BE2C (cell line): ENCODE measurements at regions not wholly inside any gene's neighbourhood (a gene's known extent, or its start where the extent isn't known, plus 50 kb on each side); places are given as distances from the start of the nearest gene placed in this dataset.

ENCODE experiments used
- DNase-seq: peaks from one replicate; pipeline ENCODE4 v3.0.0-alpha.2; 2020
- H3K27me3 ChIP-seq: fragments of 250-450 bp; sonication (Bioruptor Pico); 2 replicates; pipeline ENCODE4 v1.5.1; 2020; ENCODE audit warnings: mild to moderate bottlenecking
- H3K36me3 ChIP-seq: fragments of 250-450 bp; sonication (Bioruptor Pico); 2 replicates; pipeline ENCODE4 v1.5.1; 2020; ENCODE audit warnings: mild to moderate bottlenecking
- H3K4me1 ChIP-seq: fragments of 250-450 bp; sonication (Bioruptor Pico); 2 replicates; pipeline ENCODE4 v1.5.1; 2020
- H3K4me3 ChIP-seq: 2 replicates; pipeline ENCODE4 v1.5.1; 2011; ENCODE audit warnings: low read depth, low read length
- H3K9me3 ChIP-seq: fragments of 250-450 bp; sonication (Bioruptor Pico); 2 replicates; pipeline ENCODE4 v1.5.1; 2020
- TF ChIP-seq, protein P1 (sequence below): IDR thresholded peaks from 2 replicates; pipeline ENCODE4 v1.5.1; 2012; ENCODE audit warnings: mild to moderate bottlenecking, low read depth, low read length

DNA sequence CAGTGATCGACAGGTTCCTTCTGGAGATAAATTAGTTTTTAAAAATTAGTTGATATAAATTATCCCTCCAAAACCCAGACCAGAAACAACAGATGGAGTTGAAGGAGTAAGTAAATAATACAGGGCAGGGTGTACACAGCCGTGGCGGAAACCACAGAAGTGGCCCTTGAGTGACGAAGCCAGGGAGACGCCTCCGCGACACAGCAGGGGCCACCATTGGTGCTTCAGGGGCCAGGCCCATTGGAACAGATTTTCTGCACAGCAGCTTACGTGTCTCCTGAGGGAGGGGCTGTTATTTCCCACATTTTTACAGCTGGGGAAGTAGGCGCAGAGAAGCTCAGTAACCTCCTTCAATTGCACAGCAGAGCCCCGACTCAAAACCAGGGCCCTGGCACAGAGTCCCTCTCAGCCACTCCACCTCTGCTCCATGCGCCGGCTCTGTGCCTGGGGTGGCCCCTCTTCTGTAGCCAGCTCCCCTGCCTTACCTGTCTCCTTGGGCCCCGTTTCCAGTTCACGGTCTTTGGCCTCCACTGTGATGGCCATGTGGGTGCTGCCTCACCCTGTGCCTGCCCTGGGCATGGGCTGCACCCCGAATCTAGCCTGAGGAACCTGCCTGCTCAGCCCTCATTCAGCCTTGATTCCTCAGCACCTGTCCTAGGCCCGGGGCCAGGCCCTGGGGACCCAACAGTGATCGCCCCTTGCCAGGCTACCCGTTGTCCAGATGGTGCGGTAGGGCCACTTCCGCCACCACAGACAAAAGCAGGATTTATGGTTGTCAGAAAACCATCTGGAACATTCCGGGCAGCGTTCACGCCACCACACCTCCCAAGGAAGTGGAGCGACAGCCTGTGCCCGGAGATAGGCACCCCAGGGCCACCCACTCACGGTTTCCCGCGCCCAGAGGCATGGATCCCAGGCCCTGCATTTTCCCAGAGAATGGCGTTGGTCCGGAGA lies 128.5 kb upstream of the GSE1 start:
- TF ChIP-seq, protein P1, sequence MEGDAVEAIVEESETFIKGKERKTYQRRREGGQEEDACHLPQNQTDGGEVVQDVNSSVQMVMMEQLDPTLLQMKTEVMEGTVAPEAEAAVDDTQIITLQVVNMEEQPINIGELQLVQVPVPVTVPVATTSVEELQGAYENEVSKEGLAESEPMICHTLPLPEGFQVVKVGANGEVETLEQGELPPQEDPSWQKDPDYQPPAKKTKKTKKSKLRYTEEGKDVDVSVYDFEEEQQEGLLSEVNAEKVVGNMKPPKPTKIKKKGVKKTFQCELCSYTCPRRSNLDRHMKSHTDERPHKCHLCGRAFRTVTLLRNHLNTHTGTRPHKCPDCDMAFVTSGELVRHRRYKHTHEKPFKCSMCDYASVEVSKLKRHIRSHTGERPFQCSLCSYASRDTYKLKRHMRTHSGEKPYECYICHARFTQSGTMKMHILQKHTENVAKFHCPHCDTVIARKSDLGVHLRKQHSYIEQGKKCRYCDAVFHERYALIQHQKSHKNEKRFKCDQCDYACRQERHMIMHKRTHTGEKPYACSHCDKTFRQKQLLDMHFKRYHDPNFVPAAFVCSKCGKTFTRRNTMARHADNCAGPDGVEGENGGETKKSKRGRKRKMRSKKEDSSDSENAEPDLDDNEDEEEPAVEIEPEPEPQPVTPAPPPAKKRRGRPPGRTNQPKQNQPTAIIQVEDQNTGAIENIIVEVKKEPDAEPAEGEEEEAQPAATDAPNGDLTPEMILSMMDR = no peak
- Histone ChIP-seq H3K4me1 (peaks cover 14% of the 10 kb centered on the region), H3K27me3 (no peaks in the 10 kb centered on the region), H3K9me3 (no peaks in the 10 kb centered on the region), H3K36me3 (no peaks in the 10 kb centered on the region), H3K4me3 (no peak overlapping the region)
- DNase-seq = no peak

DNA sequence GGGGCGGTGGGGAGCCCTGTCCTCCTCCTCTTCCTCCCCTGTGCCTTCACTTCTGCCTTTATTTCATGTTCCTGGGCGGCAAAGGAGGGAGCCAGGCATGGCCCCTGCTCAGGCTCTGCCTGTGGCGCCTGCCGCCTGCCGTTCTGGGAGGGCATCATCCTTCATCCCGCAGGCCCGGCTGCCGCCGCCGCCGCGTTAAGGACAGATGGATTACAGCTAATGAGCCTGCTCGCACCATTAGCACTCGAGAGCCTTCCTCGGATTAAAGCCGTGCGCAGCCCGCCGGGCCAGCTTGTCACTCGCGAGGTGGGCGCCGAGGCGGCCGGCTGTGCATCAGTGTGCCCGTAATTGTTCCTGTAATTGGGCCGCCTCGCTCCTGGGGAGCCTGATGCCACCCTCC lies 127.7 kb upstream of the GSE1 start:
- Histone ChIP-seq H3K36me3 (no peaks in the 10 kb centered on the region), H3K4me3 (no peak overlapping the region), H3K27me3 (no peaks in the 10 kb centered on the region), H3K9me3 (no peaks in the 10 kb centered on the region), H3K4me1 (peaks cover 8% of the 10 kb centered on the region)
- DNase-seq = no peak
- TF ChIP-seq, protein P1 = no peak

DNA sequence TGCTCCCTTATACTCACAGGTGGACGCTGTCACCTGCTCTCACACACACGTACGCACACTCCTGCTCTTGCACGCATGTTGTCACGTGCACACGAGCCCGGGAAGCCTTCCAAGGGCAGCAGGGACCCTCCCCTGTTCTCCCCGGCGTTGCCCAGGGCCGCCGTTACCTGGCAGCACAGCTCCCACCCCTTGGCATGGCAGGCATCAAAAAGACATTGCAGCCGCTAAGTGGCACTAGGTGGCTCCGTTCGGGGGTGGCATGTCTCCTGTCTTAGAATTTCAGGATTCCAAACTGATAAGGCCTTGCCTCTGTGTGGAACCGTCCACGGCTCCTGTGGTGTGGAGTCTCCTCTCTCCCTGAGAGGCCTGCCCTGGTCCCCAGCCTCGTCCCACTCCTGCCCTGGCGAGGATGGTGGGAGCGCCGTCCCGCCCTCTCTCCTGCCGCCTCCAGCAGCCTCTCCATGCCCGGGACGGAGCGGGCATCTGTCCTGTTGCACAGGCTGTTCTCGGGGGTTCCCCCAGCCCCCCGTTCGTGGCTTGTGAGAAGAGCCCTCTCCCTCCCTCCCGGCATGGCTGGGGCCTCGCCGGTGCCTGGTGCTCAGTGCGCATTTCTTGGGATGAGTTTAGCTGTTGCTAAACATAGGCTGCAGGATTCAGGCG lies 126.7 kb upstream of the GSE1 start:
- Histone ChIP-seq H3K4me1 (peaks cover 3% of the 10 kb centered on the region), H3K36me3 (no peaks in the 10 kb centered on the region), H3K4me3 (no peak overlapping the region), H3K9me3 (no peaks in the 10 kb centered on the region), H3K27me3 (no peaks in the 10 kb centered on the region)
- TF ChIP-seq, protein P1 = no peak
- no peak for DNase-seq

DNA sequence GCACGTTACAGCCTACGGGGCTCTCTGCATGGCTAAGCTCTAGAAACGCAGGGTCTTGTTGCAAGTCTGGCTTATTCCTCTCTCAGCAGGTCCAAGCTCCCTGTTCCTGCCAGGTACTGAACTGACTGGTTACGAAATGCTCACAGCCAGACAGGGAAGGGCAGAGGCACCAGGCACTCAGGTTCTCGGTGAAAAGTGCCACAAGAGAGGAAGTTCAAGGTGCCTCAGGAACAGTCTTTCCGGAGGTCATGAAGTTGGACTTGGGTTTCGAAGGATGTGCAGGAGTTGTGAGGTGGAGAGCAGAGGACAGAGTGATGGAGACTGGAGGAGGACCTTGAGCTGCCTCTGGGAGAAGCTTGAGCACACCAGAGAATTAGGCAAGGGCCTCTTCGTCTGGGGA lies 124.7 kb upstream of the GSE1 start:
- H3K4me1 ChIP-seq = peaks cover 12% of the 10 kb centered on the region
- H3K9me3 ChIP-seq = no peaks in the 10 kb centered on the region
- TF ChIP-seq, protein P1 = no peak
- H3K27me3 ChIP-seq = no peaks in the 10 kb centered on the region
- H3K4me3 ChIP-seq = no peak overlapping the region
- no peaks in the 10 kb centered on the region for H3K36me3 ChIP-seq
- DNase-seq = no peak

DNA sequence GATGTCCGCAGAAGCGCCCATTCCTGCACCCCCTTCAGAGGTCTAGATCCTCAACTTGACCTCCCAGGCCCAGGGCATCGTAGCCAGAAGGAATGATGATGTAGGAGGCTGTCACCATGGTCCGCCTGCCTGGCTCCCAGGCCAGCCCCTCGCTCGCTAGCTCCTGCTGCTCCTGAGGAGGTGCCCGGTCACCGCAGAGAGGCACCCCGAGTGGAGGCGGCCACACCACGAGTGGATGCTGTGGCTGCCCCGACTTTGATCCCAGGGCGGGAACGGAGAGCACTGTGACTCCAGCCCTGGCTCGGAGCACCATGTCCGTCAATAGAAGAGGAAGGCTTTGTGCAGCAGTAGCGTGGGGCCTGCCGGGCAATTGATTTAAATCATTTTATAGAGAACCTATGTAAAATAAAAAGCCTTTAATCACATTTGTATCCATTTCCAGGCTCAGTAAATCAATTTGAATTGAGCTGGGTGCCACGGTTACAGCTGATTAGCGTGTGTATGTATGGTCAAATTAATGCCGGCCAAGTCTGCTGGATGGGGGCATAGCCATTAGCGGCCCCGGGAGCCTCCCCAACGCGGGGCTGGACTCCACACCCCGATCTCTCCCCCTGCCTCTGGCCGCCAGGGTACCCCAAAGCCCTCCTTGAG lies 122.6 kb upstream of the GSE1 start:
- no peaks in the 10 kb centered on the region for H3K9me3 ChIP-seq
- DNase-seq = no peak
- no peak overlapping the region for H3K4me3 ChIP-seq
- H3K36me3 ChIP-seq = no peaks in the 10 kb centered on the region
- peaks cover 12% of the 10 kb centered on the region for H3K4me1 ChIP-seq
- TF ChIP-seq, protein P1 = no peak
- no peaks in the 10 kb centered on the region for H3K27me3 ChIP-seq
